ENCODE measurements at regions not wholly inside any gene's neighbourhood (a gene's known extent, or its start where the extent isn't known, plus 50 kb on each side); places are given as distances from the start of the nearest gene placed in this dataset.

- Histone ChIP-seq H2AFZ (ENCODE audit: low read depth, low read length) (no peak overlapping the region), H3K36me3 (ENCODE audit: insufficient read depth, low read length) (no peaks in the 10 kb centered on the region), H3K9me2 (ENCODE audit: insufficient read depth, low read length) (no peaks in the 10 kb centered on the region), H4K20me1 (ENCODE audit: insufficient read depth) (no peaks in the 10 kb centered on the region), H3K4me3 (ENCODE audit: low read length) (no peak overlapping the region), H3F3A (ENCODE audit: insufficient read depth, low read length, poor library complexity, severe bottlenecking) (no peaks in the 10 kb centered on the region), H3K9me3 (ENCODE audit: low read length) (no peaks in the 10 kb centered on the region), H3K9ac (ENCODE audit: low read length) (no peak overlapping the region), H3K79me2 (replicated peaks; ENCODE audit: insufficient read depth, low read length) (no peaks in the 10 kb centered on the region), H3K27me3 (ENCODE audit: insufficient read depth, low read depth, low read length) (no peaks in the 10 kb centered on the region), H3K27ac (ENCODE audit: low read length) (no peak overlapping the region), H3K4me2 (ENCODE audit: low read length) (no peak overlapping the region)
- TF ChIP-seq EP300 (conservative IDR thresholded peaks at IDR 0.05; ENCODE audit: poor library complexity, severe bottlenecking) (no peak), MXI1 (conservative IDR thresholded peaks at IDR 0.05; ENCODE audit: poor library complexity, severe bottlenecking) (no peak), CTCF (IDR thresholded peaks at IDR 0.05; ENCODE audit: poor library complexity, severe bottlenecking) (no peak), RAD21 (conservative IDR thresholded peaks at IDR 0.05) (no peak), TAF1 (IDR thresholded peaks at IDR 0.05; ENCODE audit: low read depth) (no peak), EZH2 (IDR thresholded peaks at IDR 0.05; ENCODE audit: borderline replicate concordance, insufficient read depth, low read length, poor library complexity, severe bottlenecking) (no peak), REST (IDR thresholded peaks at IDR 0.05; ENCODE audit: borderline replicate concordance) (no peak), POLR2AphosphoS5 (IDR thresholded peaks at IDR 0.05) (no peak), SMC3 (conservative IDR thresholded peaks at IDR 0.05; ENCODE audit: poor library complexity) (no peak)
These were observed 58.0 kb upstream of the ARRDC3 start for GRCh38 chr5:91441082-91441481.

- H3K4me2 ChIP-seq (ENCODE audit: low read length) = no peak overlapping the region
- H3F3A ChIP-seq (ENCODE audit: insufficient read depth, low read length, poor library complexity, severe bottlenecking) = no peaks in the 10 kb centered on the region
- no peak overlapping the region for H3K27ac ChIP-seq (ENCODE audit: low read length)
- TF ChIP-seq TAF1 (IDR thresholded peaks at IDR 0.05; ENCODE audit: low read depth) (no peak), MXI1 (conservative IDR thresholded peaks at IDR 0.05; ENCODE audit: poor library complexity, severe bottlenecking) (no peak), SMC3 (conservative IDR thresholded peaks at IDR 0.05; ENCODE audit: poor library complexity) (no peak), CTCF (IDR thresholded peaks at IDR 0.05; ENCODE audit: poor library complexity, severe bottlenecking) (no peak), EZH2 (IDR thresholded peaks at IDR 0.05; ENCODE audit: borderline replicate concordance, insufficient read depth, low read length, poor library complexity, severe bottlenecking) (no peak), REST (IDR thresholded peaks at IDR 0.05; ENCODE audit: borderline replicate concordance) (no peak), EP300 (conservative IDR thresholded peaks at IDR 0.05; ENCODE audit: poor library complexity, severe bottlenecking) (no peak), POLR2AphosphoS5 (IDR thresholded peaks at IDR 0.05) (no peak), RAD21 (conservative IDR thresholded peaks at IDR 0.05) (no peak)
- no peak overlapping the region for H3K9ac ChIP-seq (ENCODE audit: low read length)
- no peak overlapping the region for H2AFZ ChIP-seq (ENCODE audit: low read depth, low read length)
- no peaks in the 10 kb centered on the region for H4K20me1 ChIP-seq (ENCODE audit: insufficient read depth)
- H3K79me2 ChIP-seq (replicated peaks; ENCODE audit: insufficient read depth, low read length) = no peaks in the 10 kb centered on the region
- H3K9me3 ChIP-seq (ENCODE audit: low read length) = no peaks in the 10 kb centered on the region
- no peak overlapping the region for H3K4me3 ChIP-seq (ENCODE audit: low read length)
- no peaks in the 10 kb centered on the region for H3K27me3 ChIP-seq (ENCODE audit: insufficient read depth, low read depth, low read length)
- no peaks in the 10 kb centered on the region for H3K9me2 ChIP-seq (ENCODE audit: insufficient read depth, low read length)
- H3K36me3 ChIP-seq (ENCODE audit: insufficient read depth, low read length) = no peaks in the 10 kb centered on the region
These were observed 55.8 kb upstream of the ARRDC3 start for GRCh38 chr5:91438871-91439270.
